ENCODE measurements at regions not wholly inside any gene's neighbourhood (a gene's known extent, or its start where the extent isn't known, plus 50 kb on each side); places are given as distances from the start of the nearest gene placed in this dataset.
"Not testable (repeated sequence)": the region's sequence is repeated elsewhere in the genome, so short reads cannot be mapped to it uniquely, and the experiment has no call there.

GRCh38 chr15:95684693-95685115 lies 645.8 kb upstream of the NR2F2 start:
- intact Hi-C loops (cut with micrococcal nuclease): no loop called here
- peak; percentile 30 for ATAC-seq

GRCh38 chr15:95687061-95687460 lies 643.4 kb upstream of the NR2F2 start:
- ATAC-seq: no peak
- intact Hi-C loops (cut with micrococcal nuclease): no loop called here
- DNase-seq: no peak

More at GRCh38 chr15:95684693-95685115, 645.8 kb upstream of the NR2F2 start:
- DNase-seq: no peak

DNA sequence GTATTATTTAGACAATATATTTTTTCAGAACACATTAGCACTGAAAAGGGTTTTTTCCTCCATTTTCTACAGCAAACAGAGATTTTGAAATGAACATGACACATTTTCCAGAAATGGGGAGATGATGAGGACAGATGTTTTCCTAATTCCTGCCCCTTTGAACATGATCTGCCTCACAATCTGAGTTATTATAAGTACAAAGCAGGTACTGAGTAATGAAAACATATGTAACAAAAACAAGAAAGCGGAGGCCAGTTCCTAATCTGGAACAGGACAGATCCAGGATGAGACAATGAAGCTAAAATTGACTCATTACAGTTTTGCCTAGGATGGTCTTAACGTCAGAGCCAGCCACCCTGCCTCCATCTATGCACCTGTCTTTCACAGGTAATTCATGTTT lies 642.8 kb upstream of the NR2F2 start:
- no peak for DNase-seq
- no peak for ATAC-seq
- intact Hi-C loops (cut with micrococcal nuclease): no loop called here

DNA sequence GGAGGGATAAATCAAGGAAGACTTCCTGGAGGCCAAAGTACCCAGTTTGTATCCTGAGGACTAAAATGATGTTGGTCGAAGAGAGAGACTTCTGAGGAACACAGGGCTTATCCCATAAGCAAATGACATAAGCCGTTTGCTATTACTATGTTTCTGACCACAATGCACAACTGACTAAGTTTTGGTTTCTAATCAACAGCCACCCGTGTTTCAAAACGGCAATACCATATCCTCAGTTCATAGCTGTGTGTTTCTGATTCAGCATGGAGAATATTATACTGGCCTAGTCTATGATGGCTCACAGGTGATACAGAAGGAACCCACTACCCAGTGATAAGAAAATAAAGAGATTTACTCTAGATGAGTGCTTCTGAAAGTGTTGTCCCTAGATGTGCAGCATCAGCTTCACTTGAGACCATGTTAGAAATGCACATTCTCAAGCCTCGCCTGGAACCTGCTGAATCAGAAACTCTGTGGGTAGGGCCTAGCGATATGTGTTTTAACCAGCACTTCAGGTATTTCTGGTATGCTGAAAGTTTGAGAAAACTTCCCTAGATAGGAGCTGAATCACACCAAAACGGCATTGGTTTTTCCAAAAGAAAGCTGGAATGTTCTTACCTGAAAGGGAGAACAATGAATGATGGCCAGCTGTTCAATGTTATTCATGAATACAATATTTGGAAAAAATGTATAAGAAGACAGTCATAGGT lies 639.7 kb upstream of the NR2F2 start:
- DNase-seq (no peak), ATAC-seq (no peak)
- intact Hi-C loops (cut with micrococcal nuclease): no loop called here

- intact Hi-C loops (cut with micrococcal nuclease): no loop called here
- DNase-seq (no peak), ATAC-seq (no peak)
Observed at GRCh38 chr15:95693917-95694316, 636.6 kb upstream of the NR2F2 start.

DNA sequence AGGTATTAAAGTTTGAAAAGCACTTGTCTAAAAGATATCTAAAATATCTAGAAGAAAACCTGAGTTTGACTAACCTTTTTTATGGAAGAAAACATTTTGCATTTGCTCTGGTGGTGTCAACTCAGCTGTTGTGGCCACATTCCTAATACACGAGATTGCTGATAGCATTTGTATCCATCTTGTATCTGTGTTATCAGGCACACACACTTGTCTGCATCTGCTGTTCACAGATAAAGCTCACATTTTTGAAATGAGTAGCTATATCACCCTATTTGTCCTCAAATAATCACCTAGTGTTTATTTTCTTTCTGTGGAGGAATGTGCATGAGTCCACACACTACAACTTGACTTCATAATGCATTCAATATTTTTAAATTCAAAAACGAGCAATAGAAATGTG lies 632.3 kb upstream of the NR2F2 start:
- ATAC-seq (no peak), DNase-seq (no peak)
- intact Hi-C loops (cut with micrococcal nuclease): no loop called here

DNA sequence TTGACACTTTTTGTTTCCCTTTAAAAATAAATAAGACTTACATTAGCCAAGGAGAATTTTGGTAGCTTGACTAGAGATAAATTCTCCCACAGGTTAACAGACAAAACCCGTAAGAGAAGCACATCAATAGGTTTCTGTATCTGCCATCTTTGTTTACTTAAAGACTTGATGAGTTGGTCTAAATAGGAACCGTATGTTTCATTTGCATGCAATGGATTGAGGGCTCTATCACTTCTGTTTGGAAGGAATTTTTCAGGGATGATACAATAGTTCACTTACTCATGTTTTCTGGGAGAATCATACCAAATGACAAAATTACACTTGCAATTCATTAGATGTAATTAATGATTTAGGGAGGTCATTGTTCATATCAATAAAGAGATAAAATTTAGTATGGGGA lies 631.5 kb upstream of the NR2F2 start:
- DNase-seq (no peak), ATAC-seq (no peak)
- intact Hi-C loops (cut with micrococcal nuclease): no loop called here

DNA sequence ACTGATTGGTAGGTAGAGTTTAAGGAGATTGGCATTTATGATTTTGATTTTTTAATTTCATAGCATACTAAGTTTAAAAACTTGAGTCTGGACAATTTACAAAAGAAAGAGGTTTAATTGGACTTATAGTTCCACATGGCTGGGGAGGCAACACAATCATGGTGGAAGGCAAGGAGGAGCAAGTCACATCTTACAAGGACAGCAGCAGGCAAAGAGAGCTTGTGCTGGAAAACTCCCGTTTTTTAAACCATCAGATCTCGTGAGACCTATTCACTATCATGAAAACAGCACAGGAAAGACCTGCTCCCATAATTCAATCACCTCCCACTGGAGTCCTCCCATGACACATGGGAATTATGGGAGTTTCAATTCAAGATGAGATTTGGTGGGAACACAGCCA lies 630.9 kb upstream of the NR2F2 start:
- intact Hi-C loops (cut with micrococcal nuclease): no loop called here
- ATAC-seq (no peak), DNase-seq (no peak)

- intact Hi-C loops (cut with micrococcal nuclease); DNase-seq; ATAC-seq: not testable (repeated sequence)
Observed at GRCh38 chr15:95700692-95701091, 629.8 kb upstream of the NR2F2 start.

DNA sequence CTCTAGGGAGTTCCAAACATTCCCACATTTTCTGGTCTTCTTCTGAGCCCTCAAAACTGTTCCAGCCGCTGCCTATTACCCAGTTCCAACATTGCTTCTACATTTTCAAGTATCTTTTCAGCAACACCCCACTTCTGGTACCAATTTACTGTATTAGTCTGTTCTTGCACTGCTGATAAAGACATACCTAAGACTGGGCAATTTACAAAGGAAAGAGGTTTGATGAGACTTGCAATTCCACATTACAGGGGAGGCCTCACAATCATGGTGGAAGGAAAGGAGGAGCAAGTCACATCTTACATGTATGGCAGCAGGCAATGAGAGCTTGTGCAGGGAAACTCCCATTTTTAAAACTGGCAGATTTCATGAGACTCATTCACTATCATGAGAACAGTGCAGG lies 629.1 kb upstream of the NR2F2 start:
- no peak for ATAC-seq
- intact Hi-C loops (cut with micrococcal nuclease): no loop called here
- DNase-seq: no peak

- no peak for ATAC-seq
- no peak for DNase-seq
- intact Hi-C loops (cut with micrococcal nuclease): no loop called here
Observed at GRCh38 chr15:95709959-95710695, 620.4 kb upstream of the NR2F2 start.

- no peak for ATAC-seq
- no peak for DNase-seq
- intact Hi-C loops (cut with micrococcal nuclease): no loop called here
Observed at GRCh38 chr15:95712785-95713184, 617.7 kb upstream of the NR2F2 start.

DNA sequence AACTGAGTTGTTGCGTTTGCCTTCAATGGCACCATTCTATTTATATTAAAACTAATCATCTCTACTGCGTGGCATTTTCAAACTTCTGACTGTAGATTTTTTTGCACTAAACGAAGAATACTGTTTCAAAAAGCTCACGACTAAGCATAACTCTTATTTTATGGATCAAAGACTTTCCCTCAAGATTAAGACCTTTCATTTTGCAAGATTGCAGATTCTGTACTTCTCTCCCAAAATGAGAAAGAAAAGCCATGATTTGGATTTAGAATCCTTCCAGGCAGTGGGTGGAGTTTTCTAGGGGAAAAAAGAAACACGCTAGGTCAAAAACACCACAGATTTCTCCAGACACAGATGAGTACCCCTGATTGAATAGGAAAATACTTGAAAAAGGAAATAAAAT lies 617.2 kb upstream of the NR2F2 start:
- DNase-seq: no peak
- intact Hi-C loops (cut with micrococcal nuclease): no loop called here
- ATAC-seq: no peak

DNA sequence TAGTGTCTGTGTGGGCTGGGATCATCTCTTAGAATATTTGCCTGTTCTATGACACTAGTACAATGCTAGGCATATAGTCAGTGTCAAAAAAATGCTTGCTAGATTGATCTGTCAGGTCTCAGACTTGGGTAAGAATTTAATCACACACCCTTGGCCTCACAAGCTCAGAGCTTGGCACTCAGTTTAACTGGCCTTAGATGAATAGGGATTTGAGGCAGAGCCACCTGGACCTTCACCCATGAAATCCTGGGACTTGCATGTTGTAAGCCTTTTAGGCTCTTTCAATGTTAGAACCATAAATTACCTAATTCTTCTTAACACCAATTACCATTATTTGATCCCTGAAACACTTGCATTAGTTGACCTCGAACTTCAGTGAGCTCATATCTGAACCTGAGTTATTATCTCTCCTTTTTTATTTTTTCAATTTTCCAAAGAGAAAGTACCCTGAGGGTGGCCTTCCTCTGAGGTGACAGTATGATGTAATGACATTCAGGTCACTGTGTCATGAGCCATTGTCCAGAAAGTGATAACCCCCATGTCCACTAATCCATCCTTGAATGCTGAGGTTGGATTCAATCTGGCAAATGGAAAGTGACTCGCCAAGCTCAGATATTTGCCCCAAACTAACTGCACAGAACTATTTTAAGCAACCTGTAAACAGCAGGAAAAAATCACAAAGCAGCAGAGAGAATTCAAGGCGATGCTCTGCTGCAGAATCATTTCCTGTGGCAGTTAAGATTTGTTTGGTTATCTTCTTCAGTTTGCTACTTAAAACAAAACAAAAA lies 615.2 kb upstream of the NR2F2 start:
- intact Hi-C loops (cut with micrococcal nuclease): no loop called here

GRCh38 chr15:95715906-95716656 lies 614.4 kb upstream of the NR2F2 start:
- ATAC-seq (no peak), DNase-seq (no peak)
- intact Hi-C loops (cut with micrococcal nuclease): no loop called here

More for the DNA sequence above, 615.2 kb upstream of the NR2F2 start:
- DNase-seq (no peak), ATAC-seq (no peak)

GRCh38 chr15:95716708-95717107 lies 613.8 kb upstream of the NR2F2 start:
- no peak for DNase-seq
- ATAC-seq: no peak
- intact Hi-C loops (cut with micrococcal nuclease): no loop called here

GRCh38 chr15:95718441-95718840 lies 612.1 kb upstream of the NR2F2 start:
- DNase-seq: peak; percentile 68
- ATAC-seq: peak; percentile 100

DNA sequence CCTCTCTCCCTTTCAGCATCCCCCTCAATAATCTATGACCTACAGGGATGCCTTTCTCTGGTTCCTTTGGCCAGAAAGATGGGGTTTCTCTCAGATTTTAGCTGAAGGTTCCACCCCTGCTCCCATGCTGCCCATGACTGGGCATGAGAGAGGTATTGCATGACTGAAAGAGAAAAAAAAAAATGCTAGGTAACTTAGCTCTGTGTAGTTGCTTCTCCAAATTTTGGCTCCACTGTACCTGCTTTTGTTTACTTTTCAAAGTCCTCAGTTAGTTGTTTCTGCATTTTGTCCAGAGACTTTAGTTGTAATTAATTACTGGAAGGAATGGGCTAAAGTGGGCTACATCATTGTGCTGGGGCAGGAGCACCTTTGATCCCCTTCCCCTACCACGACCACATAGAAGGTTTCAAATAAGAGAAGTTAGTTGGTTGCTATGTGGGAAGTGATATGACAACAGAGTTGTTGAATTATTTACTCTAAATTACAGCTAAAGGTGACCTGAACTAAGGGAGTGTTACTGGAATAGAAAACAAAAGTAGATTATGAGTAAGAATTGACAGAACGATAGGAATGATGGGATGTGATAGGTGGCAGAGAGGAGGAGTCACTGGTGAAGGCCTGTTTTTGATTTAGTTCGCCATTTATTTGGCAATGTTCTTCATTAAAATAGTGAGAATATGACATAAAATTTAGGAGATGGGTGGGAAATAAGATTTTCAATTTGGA lies 605.4 kb upstream of the NR2F2 start:
- intact Hi-C loops (cut with micrococcal nuclease): no loop called here
- no peak for ATAC-seq
- DNase-seq: no peak

More at GRCh38 chr15:95718441-95718840, 612.1 kb upstream of the NR2F2 start:
- intact Hi-C loops (cut with micrococcal nuclease): no loop called here

GRCh38 chr15:95726891-95727290 lies 603.6 kb upstream of the NR2F2 start:
- DNase-seq: no peak
- intact Hi-C loops (cut with micrococcal nuclease): no loop called here
- no peak for ATAC-seq
